PFSK-1 (cell line): ENCODE measurements at regions not wholly inside any gene's neighbourhood (a gene's known extent, or its start where the extent isn't known, plus 50 kb on each side); places are given as distances from the start of the nearest gene placed in this dataset.

Source experiments
- FOXP2 ChIP-seq: optimal IDR thresholded peaks from 2 replicates; pipeline ENCODE3; 2011; ENCODE audit warnings: borderline replicate concordance, control low read depth, inconsistent platforms; ENCODE audit not compliant: insufficient read depth; ENCODE audit errors: extremely low read length, extremely low read depth
- POLR2AphosphoS5 ChIP-seq: IDR thresholded peaks from 2 replicates; pipeline ENCODE4 v1.6.1; 2012; ENCODE audit warnings: low read depth, mild to moderate bottlenecking, control low read depth, low read length, moderate library complexity
- REST ChIP-seq, 2 experiments: IDR thresholded peaks; 2 replicates each; pipeline versions ENCODE4 v1.6.1 to v1.8.0; 2011 to 2012; ENCODE audit warnings: low read depth in 2 of 2, low read length in 2 of 2, control low read depth in 1 of 2, inconsistent platforms in 1 of 2, mild to moderate bottlenecking in 1 of 2, moderate library complexity in 1 of 2; ENCODE audit not compliant: insufficient read depth in 1 of 2
- SIN3A ChIP-seq: IDR thresholded peaks from 2 replicates; pipeline ENCODE4 v1.6.1; 2012; ENCODE audit warnings: mild to moderate bottlenecking, low read length, moderate library complexity, borderline replicate concordance; ENCODE audit not compliant: insufficient read depth
- TAF1 ChIP-seq: IDR thresholded peaks from 2 replicates; pipeline ENCODE4 v1.6.1; 2012; ENCODE audit warnings: low read length, control low read depth, borderline replicate concordance; ENCODE audit not compliant: insufficient read depth

- peak; percentile 62 to 87; a peak in 3 of 4 replicates for TF ChIP-seq REST (IDR thresholded peaks at IDR 0.05; ENCODE audit: insufficient read depth in 1 of 2, low read depth in 2 of 2, low read length in 2 of 2)
- TF ChIP-seq POLR2AphosphoS5, result no peak
- no peak for TF ChIP-seq SIN3A
- no peak for TF ChIP-seq TAF1
- TF ChIP-seq FOXP2, result no peak
Measured at GRCh38 chr6:91895599-91896285, 1308.9 kb upstream of the MAP3K7 start.

DNA sequence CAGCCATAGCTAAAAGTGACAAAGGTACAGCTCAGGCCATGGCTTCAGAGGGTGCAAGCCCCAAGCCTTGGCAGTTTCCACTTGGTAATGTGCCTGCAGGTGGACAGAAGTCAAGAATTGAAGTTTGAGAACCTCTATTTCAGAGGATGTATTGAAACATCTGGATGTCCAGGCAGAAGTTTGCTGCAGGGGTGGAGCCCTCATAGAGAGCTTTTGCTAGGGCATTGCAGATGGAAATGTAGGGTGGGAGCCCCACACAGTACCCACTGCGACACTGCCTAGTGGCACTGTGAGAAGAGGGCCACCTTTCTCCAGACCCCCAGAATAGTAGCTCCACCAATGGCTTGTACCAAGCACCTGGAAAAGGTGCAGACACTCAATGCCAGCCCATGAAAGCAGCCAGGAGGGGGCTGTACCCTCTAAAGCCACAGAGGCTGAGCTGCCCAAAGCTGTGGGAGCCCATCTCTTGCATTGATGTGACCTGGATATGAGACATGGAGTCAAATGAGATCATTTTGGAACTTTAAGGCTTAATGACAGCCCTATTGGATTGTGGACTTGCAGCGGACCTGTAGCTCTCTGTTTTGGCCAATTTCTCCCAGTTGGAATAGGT lies 1299.4 kb upstream of the MAP3K7 start:
- no peak for TF ChIP-seq REST (IDR thresholded peaks at IDR 0.05; ENCODE audit: insufficient read depth in 1 of 2, low read depth in 2 of 2, low read length in 2 of 2)
- no peak for TF ChIP-seq FOXP2
- TF ChIP-seq POLR2AphosphoS5, result no peak
- TF ChIP-seq TAF1, result no peak
- TF ChIP-seq SIN3A, result no peak

DNA sequence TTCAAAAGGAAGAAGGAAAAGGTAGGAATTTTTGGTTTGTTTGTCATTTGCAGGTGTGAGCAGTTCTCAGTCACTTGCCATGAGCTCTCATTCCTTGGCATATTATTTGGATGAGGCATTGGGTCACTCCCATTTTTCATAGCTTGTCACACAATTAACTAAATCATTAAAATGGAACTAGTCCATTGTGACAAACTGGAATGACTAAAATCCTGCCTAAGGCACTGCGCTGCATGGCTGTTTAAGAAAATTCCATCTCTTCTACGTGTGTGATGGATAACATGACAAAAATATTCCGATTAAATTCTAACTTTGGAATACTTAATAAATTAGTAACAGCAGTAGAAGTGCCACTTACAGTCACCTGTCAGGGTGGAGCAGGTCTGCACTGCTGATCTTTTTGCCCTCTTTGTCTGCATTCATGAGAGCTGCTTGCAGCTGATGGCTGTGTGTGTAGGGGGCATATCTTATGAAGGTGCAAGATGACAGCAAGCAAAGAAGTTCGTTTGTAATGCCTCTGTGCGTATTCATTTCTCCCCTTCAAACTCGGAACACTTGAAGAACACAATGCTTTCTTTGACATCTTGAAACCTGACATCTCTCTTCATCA lies 1292.6 kb upstream of the MAP3K7 start:
- no peak for TF ChIP-seq SIN3A
- no peak for TF ChIP-seq TAF1
- no peak for TF ChIP-seq POLR2AphosphoS5
- TF ChIP-seq FOXP2, result no peak
- TF ChIP-seq REST (IDR thresholded peaks at IDR 0.05; ENCODE audit: insufficient read depth in 1 of 2, low read depth in 2 of 2, low read length in 2 of 2), result no peak

DNA sequence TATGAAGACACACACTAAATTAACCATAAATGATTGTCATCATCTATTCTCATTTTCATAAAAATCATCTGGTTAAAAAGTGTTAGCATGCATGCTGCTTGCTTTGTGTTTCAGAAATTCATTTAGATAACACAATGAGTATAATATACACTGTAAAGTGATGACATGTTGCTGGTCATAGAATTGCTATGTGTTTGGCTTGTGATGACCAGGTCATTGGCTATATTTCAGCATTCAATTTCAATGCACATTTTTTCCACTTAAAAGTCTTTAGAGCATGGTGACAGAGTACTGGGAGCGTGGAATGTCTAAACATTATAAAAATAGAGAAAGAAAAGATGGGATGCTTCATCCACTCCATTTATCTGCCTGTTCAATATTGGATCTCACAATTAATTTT lies 1291.1 kb upstream of the MAP3K7 start:
- TF ChIP-seq POLR2AphosphoS5, result no peak
- TF ChIP-seq TAF1, result no peak
- no peak for TF ChIP-seq SIN3A
- no peak for TF ChIP-seq REST (IDR thresholded peaks at IDR 0.05; ENCODE audit: insufficient read depth in 1 of 2, low read depth in 2 of 2, low read length in 2 of 2)
